Endothelial cell of umbilical vein (primary cell): ENCODE measurements at regions not wholly inside any gene's neighbourhood (a gene's known extent, or its start where the extent isn't known, plus 50 kb on each side); places are given as distances from the start of the nearest gene placed in this dataset.

Source experiments
- BruUV-seq: library from RNA; stranded (reverse); fragments of 400-500 nt; replicated peaks from 2 replicates; lab custom pipeline; 2021; lab: Mats Ljungman, UMichigan
- CTCF ChIA-PET: fragments of 300-600, 350-600 bp; sonication (Branson Sonifier 250); formaldehyde crosslinking; loops from one replicate; lab custom pipeline; 2021; ENCODE audit warnings: antibody characterized with exemption, inconsistent platforms; lab: Charles Lee
- POLR2A ChIA-PET: fragments of 300-600, 350-600 bp; sonication (Branson Sonifier 250); formaldehyde crosslinking; loops from one replicate; lab custom pipeline; 2021; ENCODE audit warnings: antibody characterized with exemption, inconsistent platforms; lab: Charles Lee
- DNase-seq: peaks from one replicate; pipeline ENCODE4 v3.0.0-alpha.2; 2011; ENCODE audit warnings: low read depth, low spot score
- FAIRE-seq: peaks from 2 replicates; lab custom pipeline; 2011; peaks lifted over from hg19 to GRCh38; lab: Jason Lieb, UNC
- H2AFZ ChIP-seq: 2 replicates; pipeline ENCODE4 v1.6.0; 2012; ENCODE audit warnings: low read depth, low read length, control low read depth, inconsistent platforms
- H3K27ac ChIP-seq: 2 replicates; pipeline ENCODE4 v1.5.1; 2011; ENCODE audit warnings: low read depth, mild to moderate bottlenecking, control low read depth, low read length, moderate library complexity; ENCODE audit not compliant: insufficient read depth
- H3K27me3 ChIP-seq, 2 experiments: 2 replicates each; pipeline versions ENCODE4 v1.6.0 to v1.6.1; 2011; ENCODE audit warnings: low read length in 2 of 2, mixed read lengths in 1 of 2; ENCODE audit not compliant: control insufficient read depth in 2 of 2, insufficient read depth in 2 of 2
- H3K36me3 ChIP-seq, 2 experiments: 2 replicates in 1 of 2; 3 replicates in 1 of 2; pipeline ENCODE4 v1.5.1; 2011; ENCODE audit warnings: low read length in 2 of 2, mild to moderate bottlenecking in 1 of 2, moderate library complexity in 1 of 2; ENCODE audit not compliant: control insufficient read depth in 2 of 2, insufficient read depth in 2 of 2; ENCODE audit errors: extremely low read depth in 1 of 2
- H3K4me1 ChIP-seq: 3 replicates; pipeline ENCODE4 v1.5.1; 2011; ENCODE audit warnings: mild to moderate bottlenecking, low read length; ENCODE audit not compliant: control insufficient read depth, insufficient read depth; ENCODE audit errors: extremely low read depth
- H3K4me2 ChIP-seq: 2 replicates; pipeline ENCODE4 v1.6.1; 2011; ENCODE audit warnings: low read length, control low read depth, mixed read lengths; ENCODE audit not compliant: insufficient read depth
- H3K4me3 ChIP-seq, 3 experiments: fragments of 200-600 bp in 1 of 3; sonication (generic), shearing (Covaris generic) in 1 of 3; replicated peaks in 1 of 3; 2 replicates each; pipeline ENCODE4 v1.5.1; 2011 to 2016; ENCODE audit warnings: control low read depth in 3 of 3, low read length in 3 of 3, mild to moderate bottlenecking in 2 of 3, inconsistent platforms in 1 of 3, low read depth in 1 of 3, moderate library complexity in 1 of 3; ENCODE audit not compliant: insufficient read depth in 1 of 3
- H3K79me2 ChIP-seq: 2 replicates; pipeline ENCODE4 v1.6.0; 2012; ENCODE audit warnings: low read length, inconsistent platforms; ENCODE audit not compliant: control insufficient read depth, insufficient read depth
- H3K9ac ChIP-seq: replicated peaks from 2 replicates; pipeline ENCODE3; 2011; ENCODE audit warnings: low read length, control low read depth; ENCODE audit not compliant: insufficient read depth; ENCODE audit errors: extremely low read depth
- H3K9me1 ChIP-seq: replicated peaks from 3 replicates; pipeline ENCODE4 v1.6.0; 2011; ENCODE audit warnings: mild to moderate bottlenecking, low read length; ENCODE audit not compliant: control insufficient read depth, insufficient read depth; ENCODE audit errors: extremely low read depth
- H3K9me3 ChIP-seq: replicated peaks from 2 replicates; pipeline ENCODE4 v1.5.1; 2012; ENCODE audit warnings: low read length, inconsistent platforms; ENCODE audit not compliant: control insufficient read depth, insufficient read depth
- H4K20me1 ChIP-seq: replicated peaks from 2 replicates; pipeline ENCODE3; 2011; ENCODE audit warnings: mild to moderate bottlenecking, low read length; ENCODE audit not compliant: control insufficient read depth, insufficient read depth; ENCODE audit errors: extremely low read depth
- CTCF ChIP-seq, 2 donors: IDR thresholded peaks; 1 replicate in 1 of 2; 2 replicates in 1 of 2; pipeline ENCODE4 v1.5.1; 2011; ENCODE audit warnings: low read length in 2 of 2, mild to moderate bottlenecking in 2 of 2, moderate library complexity in 2 of 2, control low read depth in 1 of 2, inconsistent platforms in 1 of 2, low read depth in 1 of 2; ENCODE audit not compliant: insufficient read depth in 1 of 2; ENCODE audit errors: extremely low read depth in 1 of 2
- EZH2 ChIP-seq: IDR thresholded peaks from 2 replicates; pipeline ENCODE4 v1.6.1; 2012; ENCODE audit warnings: borderline replicate concordance, low read depth, mild to moderate bottlenecking, moderate library complexity, low read length, inconsistent platforms; ENCODE audit not compliant: severe bottlenecking
- FOS ChIP-seq: IDR thresholded peaks from 2 replicates; pipeline ENCODE4 v1.6.1; 2011; ENCODE audit warnings: mild to moderate bottlenecking, low read length, moderate library complexity, borderline replicate concordance; ENCODE audit not compliant: insufficient read depth
- GATA2 ChIP-seq: IDR thresholded peaks from 2 replicates; pipeline ENCODE4 v1.7.0; 2011; ENCODE audit warnings: low read depth, mild to moderate bottlenecking, moderate library complexity, mixed read lengths, low read length; ENCODE audit not compliant: insufficient read length, insufficient read depth
- JUN ChIP-seq: IDR thresholded peaks from 2 replicates; pipeline ENCODE4 v1.6.1; 2011; ENCODE audit warnings: borderline replicate concordance, low read depth; ENCODE audit not compliant: insufficient read length, insufficient read depth
- MYC ChIP-seq: IDR thresholded peaks from one replicate; pipeline ENCODE4 v1.6.1; 2011; ENCODE audit warnings: mild to moderate bottlenecking, low read depth, low read length
- POLR2A ChIP-seq: IDR thresholded peaks from 2 replicates; pipeline ENCODE4 v1.6.1; 2012; ENCODE audit warnings: low read depth, mild to moderate bottlenecking, control low read depth, low read length
- POLR2AphosphoS5 ChIP-seq: IDR thresholded peaks from 2 replicates; pipeline ENCODE4 v1.6.1; 2012; ENCODE audit warnings: low read depth, mild to moderate bottlenecking, control low read depth, low read length, moderate library complexity; ENCODE audit not compliant: insufficient read depth
- dilution Hi-C: fragments of 300-500 bp; cut with MboI; formaldehyde crosslinking; loops from one replicate; pipeline ENCODE4 v1.15.0; 2019; ENCODE audit warnings: low sequenced_read_pairs; ENCODE audit not compliant: extremely low pct_ligation_motif_present
- intact Hi-C: fragments of 100-400 bp; cut with micrococcal nuclease; formaldehyde crosslinking; loops from one replicate; pipeline ENCODE4 v1.10.0; 2022
- TF ChIP-seq, protein P1 (sequence below): IDR thresholded peaks from 2 replicates; pipeline ENCODE4 v1.6.1; 2011; ENCODE audit not compliant: insufficient read depth, insufficient read length

DNA sequence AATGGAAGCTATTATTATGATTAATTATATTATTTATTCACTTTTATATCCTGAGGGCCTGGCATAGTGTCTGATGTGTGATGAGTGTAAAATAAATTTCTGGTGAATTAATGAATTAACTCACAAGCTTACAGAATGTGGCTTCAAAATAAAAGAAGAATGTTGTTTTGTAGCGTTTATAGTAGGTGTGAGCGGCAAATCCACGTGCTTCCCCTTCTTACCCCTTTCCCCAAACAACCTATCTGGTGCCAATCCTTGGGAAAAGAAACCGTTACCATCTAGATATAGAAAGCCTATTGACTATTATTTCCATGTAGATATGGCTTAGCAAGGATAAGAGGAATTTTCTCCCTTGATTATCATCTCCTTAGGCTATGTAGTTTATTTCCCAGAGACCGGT, 144.6 kb upstream of the CITED2 start:
- Histone ChIP-seq H3K27me3 (no peaks in the 10 kb centered on the region), H3K4me3 (no peak overlapping the region), H2AFZ (no peak overlapping the region), H3K27ac (no peak overlapping the region), H3K9ac (no peak overlapping the region), H3K36me3 (no peaks in the 10 kb centered on the region), H4K20me1 (no peaks in the 10 kb centered on the region), H3K9me1 (no peaks in the 10 kb centered on the region), H3K79me2 (no peaks in the 10 kb centered on the region), H3K4me1 (peaks cover 3% of the 10 kb centered on the region), H3K4me2 (no peak overlapping the region), H3K9me3 (no peaks in the 10 kb centered on the region)
- BruUV-seq: no TSS peak
- POLR2A ChIA-PET: no interaction called here
- TF ChIP-seq EZH2: no peak
- no peak for TF ChIP-seq FOS
- TF ChIP-seq MYC: no peak
- no peak for TF ChIP-seq JUN
- TF ChIP-seq POLR2AphosphoS5: no peak
- TF ChIP-seq, protein P1, sequence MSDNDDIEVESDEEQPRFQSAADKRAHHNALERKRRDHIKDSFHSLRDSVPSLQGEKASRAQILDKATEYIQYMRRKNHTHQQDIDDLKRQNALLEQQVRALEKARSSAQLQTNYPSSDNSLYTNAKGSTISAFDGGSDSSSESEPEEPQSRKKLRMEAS: no peak
- no peak for TF ChIP-seq POLR2A
- TF ChIP-seq CTCF (IDR thresholded peaks at IDR 0.05; ENCODE audit: extremely low read depth in 1 of 2, insufficient read depth in 1 of 2, low read depth in 1 of 2, low read length in 2 of 2): no peak
- TF ChIP-seq GATA2: no peak
- intact Hi-C loops: no loop called here
- FAIRE-seq: no peak
- no peak for DNase-seq
- CTCF ChIA-PET: interaction anchor here (1.2 kb wide), 1 partner anchor 18 kb away, joined by 3 read pairs; no protein-coding TSS in a partner anchor
- dilution Hi-C loops: no loop called here
